ENCODE measurements at regions not wholly inside any gene's neighbourhood (a gene's known extent, or its start where the extent isn't known, plus 50 kb on each side); places are given as distances from the start of the nearest gene placed in this dataset.

DNA sequence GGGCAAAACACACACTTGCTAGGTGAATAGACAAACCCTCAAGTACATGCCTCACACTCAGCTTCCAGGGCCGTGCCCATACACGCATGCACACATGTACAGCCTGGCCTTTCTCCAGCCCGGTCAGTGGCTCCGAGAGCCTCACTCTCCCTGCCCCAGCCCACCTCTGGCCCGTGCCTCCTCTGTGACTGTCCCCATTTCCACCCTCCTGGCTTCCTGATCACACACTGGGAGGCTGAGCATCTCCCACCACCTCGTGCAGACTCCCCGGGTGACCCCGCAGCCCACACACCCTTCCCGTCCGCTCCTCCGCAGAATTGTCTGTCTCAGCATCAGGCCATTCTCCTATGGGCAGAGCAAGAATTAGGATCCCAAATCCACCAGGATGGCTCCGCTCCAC lies 634.1 kb downstream of the TBC1D22A start (continued):
- TF ChIP-seq ZNF664 (tag by site-specific recombination; IDR thresholded peaks at IDR 0.05), result no peak
- no peak for TF ChIP-seq ZNF621 (tag by site-specific recombination; IDR thresholded peaks at IDR 0.05)
- TF ChIP-seq ZBTB21 (tag by site-specific recombination; IDR thresholded peaks at IDR 0.05), result no peak
- TF ChIP-seq PRDM1 (tag by site-specific recombination; IDR thresholded peaks at IDR 0.05), result no peak
- TF ChIP-seq, protein P1, sequence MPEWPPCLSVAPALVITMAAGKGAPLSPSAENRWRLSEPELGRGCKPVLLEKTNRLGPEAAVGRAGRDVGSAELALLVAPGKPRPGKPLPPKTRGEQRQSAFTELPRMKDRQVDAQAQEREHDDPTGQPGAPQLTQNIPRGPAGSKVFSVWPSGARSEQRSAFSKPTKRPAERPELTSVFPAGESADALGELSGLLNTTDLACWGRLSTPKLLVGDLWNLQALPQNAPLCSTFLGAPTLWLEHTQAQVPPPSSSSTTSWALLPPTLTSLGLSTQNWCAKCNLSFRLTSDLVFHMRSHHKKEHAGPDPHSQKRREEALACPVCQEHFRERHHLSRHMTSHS (tag by site-specific recombination; IDR thresholded peaks at IDR 0.05), result no peak
- TF ChIP-seq ZNF791 (tag by site-specific recombination; IDR thresholded peaks at IDR 0.05), result no peak
- TF ChIP-seq, protein P2, sequence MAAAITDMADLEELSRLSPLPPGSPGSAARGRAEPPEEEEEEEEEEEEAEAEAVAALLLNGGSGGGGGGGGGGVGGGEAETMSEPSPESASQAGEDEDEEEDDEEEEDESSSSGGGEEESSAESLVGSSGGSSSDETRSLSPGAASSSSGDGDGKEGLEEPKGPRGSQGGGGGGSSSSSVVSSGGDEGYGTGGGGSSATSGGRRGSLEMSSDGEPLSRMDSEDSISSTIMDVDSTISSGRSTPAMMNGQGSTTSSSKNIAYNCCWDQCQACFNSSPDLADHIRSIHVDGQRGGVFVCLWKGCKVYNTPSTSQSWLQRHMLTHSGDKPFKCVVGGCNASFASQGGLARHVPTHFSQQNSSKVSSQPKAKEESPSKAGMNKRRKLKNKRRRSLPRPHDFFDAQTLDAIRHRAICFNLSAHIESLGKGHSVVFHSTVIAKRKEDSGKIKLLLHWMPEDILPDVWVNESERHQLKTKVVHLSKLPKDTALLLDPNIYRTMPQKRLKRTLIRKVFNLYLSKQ (tag by site-specific recombination; IDR thresholded peaks at IDR 0.05; ENCODE audit: borderline replicate concordance), result no peak
- TF ChIP-seq, protein P3, sequence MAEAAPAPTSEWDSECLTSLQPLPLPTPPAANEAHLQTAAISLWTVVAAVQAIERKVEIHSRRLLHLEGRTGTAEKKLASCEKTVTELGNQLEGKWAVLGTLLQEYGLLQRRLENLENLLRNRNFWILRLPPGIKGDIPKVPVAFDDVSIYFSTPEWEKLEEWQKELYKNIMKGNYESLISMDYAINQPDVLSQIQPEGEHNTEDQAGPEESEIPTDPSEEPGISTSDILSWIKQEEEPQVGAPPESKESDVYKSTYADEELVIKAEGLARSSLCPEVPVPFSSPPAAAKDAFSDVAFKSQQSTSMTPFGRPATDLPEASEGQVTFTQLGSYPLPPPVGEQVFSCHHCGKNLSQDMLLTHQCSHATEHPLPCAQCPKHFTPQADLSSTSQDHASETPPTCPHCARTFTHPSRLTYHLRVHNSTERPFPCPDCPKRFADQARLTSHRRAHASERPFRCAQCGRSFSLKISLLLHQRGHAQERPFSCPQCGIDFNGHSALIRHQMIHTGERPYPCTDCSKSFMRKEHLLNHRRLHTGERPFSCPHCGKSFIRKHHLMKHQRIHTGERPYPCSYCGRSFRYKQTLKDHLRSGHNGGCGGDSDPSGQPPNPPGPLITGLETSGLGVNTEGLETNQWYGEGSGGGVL (tag by site-specific recombination; IDR thresholded peaks at IDR 0.05), result no peak
- no peak for TF ChIP-seq ZNF37A (tag by site-specific recombination; IDR thresholded peaks at IDR 0.05)
- TF ChIP-seq, protein P4, sequence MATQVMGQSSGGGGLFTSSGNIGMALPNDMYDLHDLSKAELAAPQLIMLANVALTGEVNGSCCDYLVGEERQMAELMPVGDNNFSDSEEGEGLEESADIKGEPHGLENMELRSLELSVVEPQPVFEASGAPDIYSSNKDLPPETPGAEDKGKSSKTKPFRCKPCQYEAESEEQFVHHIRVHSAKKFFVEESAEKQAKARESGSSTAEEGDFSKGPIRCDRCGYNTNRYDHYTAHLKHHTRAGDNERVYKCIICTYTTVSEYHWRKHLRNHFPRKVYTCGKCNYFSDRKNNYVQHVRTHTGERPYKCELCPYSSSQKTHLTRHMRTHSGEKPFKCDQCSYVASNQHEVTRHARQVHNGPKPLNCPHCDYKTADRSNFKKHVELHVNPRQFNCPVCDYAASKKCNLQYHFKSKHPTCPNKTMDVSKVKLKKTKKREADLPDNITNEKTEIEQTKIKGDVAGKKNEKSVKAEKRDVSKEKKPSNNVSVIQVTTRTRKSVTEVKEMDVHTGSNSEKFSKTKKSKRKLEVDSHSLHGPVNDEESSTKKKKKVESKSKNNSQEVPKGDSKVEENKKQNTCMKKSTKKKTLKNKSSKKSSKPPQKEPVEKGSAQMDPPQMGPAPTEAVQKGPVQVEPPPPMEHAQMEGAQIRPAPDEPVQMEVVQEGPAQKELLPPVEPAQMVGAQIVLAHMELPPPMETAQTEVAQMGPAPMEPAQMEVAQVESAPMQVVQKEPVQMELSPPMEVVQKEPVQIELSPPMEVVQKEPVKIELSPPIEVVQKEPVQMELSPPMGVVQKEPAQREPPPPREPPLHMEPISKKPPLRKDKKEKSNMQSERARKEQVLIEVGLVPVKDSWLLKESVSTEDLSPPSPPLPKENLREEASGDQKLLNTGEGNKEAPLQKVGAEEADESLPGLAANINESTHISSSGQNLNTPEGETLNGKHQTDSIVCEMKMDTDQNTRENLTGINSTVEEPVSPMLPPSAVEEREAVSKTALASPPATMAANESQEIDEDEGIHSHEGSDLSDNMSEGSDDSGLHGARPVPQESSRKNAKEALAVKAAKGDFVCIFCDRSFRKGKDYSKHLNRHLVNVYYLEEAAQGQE (tag by site-specific recombination; IDR thresholded peaks at IDR 0.05), result no peak
- no peak for TF ChIP-seq ZNF112 (tag by site-specific recombination; IDR thresholded peaks at IDR 0.05)

GRCh38 chr22:47396105-47396504 lies 633.7 kb downstream of the TBC1D22A start:
- Histone ChIP-seq H3K9me3 (ENCODE audit: control insufficient read depth, insufficient read depth, low read depth, low read length) (no peaks in the 10 kb centered on the region), H3K4me3 (ENCODE audit: low read depth, low read length) (no peak overlapping the region), H3K36me3 (ENCODE audit: control insufficient read depth in 2 of 2, insufficient read depth in 1 of 2, low read length in 2 of 2) (no peaks in the 10 kb centered on the region), H3K27ac (ENCODE audit: extremely low read depth, low read depth, low read length) (no peak overlapping the region), H3K4me1 (ENCODE audit: control insufficient read depth, insufficient read depth, low read length) (no peaks in the 10 kb centered on the region)
- TF ChIP-seq, protein P5, sequence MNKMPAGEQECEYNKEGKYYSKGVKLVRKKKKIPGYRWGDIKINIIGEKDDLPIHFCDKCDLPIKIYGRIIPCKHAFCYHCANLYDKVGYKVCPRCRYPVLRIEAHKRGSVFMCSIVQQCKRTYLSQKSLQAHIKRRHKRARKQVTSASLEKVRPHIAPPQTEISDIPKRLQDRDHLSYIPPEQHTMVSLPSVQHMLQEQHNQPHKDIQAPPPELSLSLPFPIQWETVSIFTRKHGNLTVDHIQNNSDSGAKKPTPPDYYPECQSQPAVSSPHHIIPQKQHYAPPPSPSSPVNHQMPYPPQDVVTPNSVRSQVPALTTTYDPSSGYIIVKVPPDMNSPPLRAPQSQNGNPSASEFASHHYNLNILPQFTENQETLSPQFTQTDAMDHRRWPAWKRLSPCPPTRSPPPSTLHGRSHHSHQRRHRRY (tag by site-specific recombination; IDR thresholded peaks at IDR 0.05), result no peak
- TF ChIP-seq GFI1B (tag by site-specific recombination; IDR thresholded peaks at IDR 0.05), result no peak
- ChIA-PET POLR2A (no interaction called here), CTCF (no interaction called here)

DNA sequence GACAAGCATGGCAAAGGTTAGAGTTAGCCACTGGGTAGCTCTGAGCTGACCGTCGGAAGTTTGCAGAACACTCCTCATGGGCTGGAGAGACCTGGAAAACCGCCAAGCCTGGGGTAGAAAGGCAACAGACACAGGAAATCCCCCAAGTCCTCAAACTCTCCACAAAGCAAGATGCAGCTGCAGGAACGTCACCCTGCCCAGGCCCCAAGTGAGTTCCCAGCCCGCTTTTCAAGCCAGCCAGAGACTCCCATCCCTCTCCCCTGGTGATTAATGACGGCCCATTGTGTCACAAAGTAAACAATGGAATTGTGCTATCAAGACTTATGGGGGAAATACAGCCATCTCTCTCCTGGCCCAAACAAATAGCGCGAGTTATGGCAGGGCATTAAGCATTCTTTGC lies 633.0 kb downstream of the TBC1D22A start:
- no peak overlapping the region for H3K4me3 ChIP-seq (ENCODE audit: low read depth, low read length)
- ChIA-PET CTCF (no interaction called here), POLR2A (no interaction called here)
- peak; percentile 78 for TF ChIP-seq GLIS1 (tag by site-specific recombination; IDR thresholded peaks at IDR 0.05)
- no peak for TF ChIP-seq SP7 (tag by site-specific recombination; IDR thresholded peaks at IDR 0.05)
- TF ChIP-seq SP2 (tag by site-specific recombination; IDR thresholded peaks at IDR 0.05), result no peak
- no peak for TF ChIP-seq KLF10 (tag by site-specific recombination; IDR thresholded peaks at IDR 0.05)
- no peak for TF ChIP-seq ZNF37A (tag by site-specific recombination; IDR thresholded peaks at IDR 0.05)
- TF ChIP-seq, protein P6, sequence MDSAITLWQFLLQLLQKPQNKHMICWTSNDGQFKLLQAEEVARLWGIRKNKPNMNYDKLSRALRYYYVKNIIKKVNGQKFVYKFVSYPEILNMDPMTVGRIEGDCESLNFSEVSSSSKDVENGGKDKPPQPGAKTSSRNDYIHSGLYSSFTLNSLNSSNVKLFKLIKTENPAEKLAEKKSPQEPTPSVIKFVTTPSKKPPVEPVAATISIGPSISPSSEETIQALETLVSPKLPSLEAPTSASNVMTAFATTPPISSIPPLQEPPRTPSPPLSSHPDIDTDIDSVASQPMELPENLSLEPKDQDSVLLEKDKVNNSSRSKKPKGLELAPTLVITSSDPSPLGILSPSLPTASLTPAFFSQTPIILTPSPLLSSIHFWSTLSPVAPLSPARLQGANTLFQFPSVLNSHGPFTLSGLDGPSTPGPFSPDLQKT (IDR thresholded peaks at IDR 0.05; ENCODE audit: borderline replicate concordance, low read depth, low read length), result no peak
- TF ChIP-seq MEIS1 (CRISPR knock-in tag; IDR thresholded peaks at IDR 0.05; ENCODE audit: borderline replicate concordance), result 0 out of 2 replicates have a peak, but pooled peaks have one; percentile 24
- TF ChIP-seq ZIC2 (tag by site-specific recombination; IDR thresholded peaks at IDR 0.05), result peak; percentile 66
- TF ChIP-seq SALL2 (tag by site-specific recombination; IDR thresholded peaks at IDR 0.05; ENCODE audit: borderline replicate concordance), result no peak
- no peak for TF ChIP-seq ZNF830 (tag by site-specific recombination; IDR thresholded peaks at IDR 0.05; ENCODE audit: low read depth)
- TF ChIP-seq ZNF155 (tag by site-specific recombination; IDR thresholded peaks at IDR 0.05), result no peak
- no peaks in the 10 kb centered on the region for H3K36me3 ChIP-seq (ENCODE audit: control insufficient read depth in 2 of 2, insufficient read depth in 1 of 2, low read length in 2 of 2)
- H3K4me1 ChIP-seq (ENCODE audit: control insufficient read depth, insufficient read depth, low read length), result no peaks in the 10 kb centered on the region
- no peaks in the 10 kb centered on the region for H3K9me3 ChIP-seq (ENCODE audit: control insufficient read depth, insufficient read depth, low read depth, low read length)
- H3K27ac ChIP-seq (ENCODE audit: extremely low read depth, low read depth, low read length), result no peak overlapping the region
